ENCODE measurements at regions not wholly inside any gene's neighbourhood (a gene's known extent, or its start where the extent isn't known, plus 50 kb on each side); places are given as distances from the start of the nearest gene placed in this dataset.

GRCh38 chr15:66906668-66907614 is 158.5 kb upstream of the SMAD3 start:
- POLR2A ChIA-PET = interaction anchor here (0.9 kb wide), 1 partner anchor 20 kb away, joined by 4 read pairs; no protein-coding TSS in a partner anchor
- TF ChIP-seq EZH2phosphoT487 (IDR thresholded peaks at IDR 0.05; ENCODE audit: borderline replicate concordance, low read depth, low read length) = no peak
- TF ChIP-seq, protein P1, sequence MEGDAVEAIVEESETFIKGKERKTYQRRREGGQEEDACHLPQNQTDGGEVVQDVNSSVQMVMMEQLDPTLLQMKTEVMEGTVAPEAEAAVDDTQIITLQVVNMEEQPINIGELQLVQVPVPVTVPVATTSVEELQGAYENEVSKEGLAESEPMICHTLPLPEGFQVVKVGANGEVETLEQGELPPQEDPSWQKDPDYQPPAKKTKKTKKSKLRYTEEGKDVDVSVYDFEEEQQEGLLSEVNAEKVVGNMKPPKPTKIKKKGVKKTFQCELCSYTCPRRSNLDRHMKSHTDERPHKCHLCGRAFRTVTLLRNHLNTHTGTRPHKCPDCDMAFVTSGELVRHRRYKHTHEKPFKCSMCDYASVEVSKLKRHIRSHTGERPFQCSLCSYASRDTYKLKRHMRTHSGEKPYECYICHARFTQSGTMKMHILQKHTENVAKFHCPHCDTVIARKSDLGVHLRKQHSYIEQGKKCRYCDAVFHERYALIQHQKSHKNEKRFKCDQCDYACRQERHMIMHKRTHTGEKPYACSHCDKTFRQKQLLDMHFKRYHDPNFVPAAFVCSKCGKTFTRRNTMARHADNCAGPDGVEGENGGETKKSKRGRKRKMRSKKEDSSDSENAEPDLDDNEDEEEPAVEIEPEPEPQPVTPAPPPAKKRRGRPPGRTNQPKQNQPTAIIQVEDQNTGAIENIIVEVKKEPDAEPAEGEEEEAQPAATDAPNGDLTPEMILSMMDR (conservative IDR thresholded peaks at IDR 0.05; ENCODE audit: low read length) = no peak
- H3K27ac ChIP-seq (ENCODE audit: low read depth, low read length, poor library complexity, severe bottlenecking) = no peak overlapping the region
- no peaks in the 10 kb centered on the region for H3K9me3 ChIP-seq (ENCODE audit: low read length)
- H3K9me2 ChIP-seq (ENCODE audit: insufficient read depth, low read length) = no peaks in the 10 kb centered on the region
- no TSS peak for BruUV-seq (replicated peaks)
- DNase-seq (ENCODE audit: low spot score) = no peak
- no peaks in the 10 kb centered on the region for H3K79me2 ChIP-seq (ENCODE audit: insufficient read depth, low read depth, low read length)
- H3K36me3 ChIP-seq (ENCODE audit: insufficient read depth, low read length) = no peaks in the 10 kb centered on the region
- CTCF ChIA-PET (ENCODE audit: unreplicated experiment) = no interaction called here
- no peak overlapping the region for H3K4me3 ChIP-seq (ENCODE audit: low read depth, low read length, poor library complexity, severe bottlenecking)
- no peak overlapping the region for H3K4me2 ChIP-seq (ENCODE audit: low read length)
- intact Hi-C loops (cut with micrococcal nuclease; ENCODE audit: unreplicated experiment) = no loop called here
- peaks cover 19% of the 10 kb centered on the region for H3K4me1 ChIP-seq (ENCODE audit: insufficient read depth, low read length, poor library complexity, severe bottlenecking)
- H4K20me1 ChIP-seq (ENCODE audit: insufficient read depth, low read length) = no peaks in the 10 kb centered on the region
- no peak overlapping the region for H2AFZ ChIP-seq (ENCODE audit: low read length)

DNA sequence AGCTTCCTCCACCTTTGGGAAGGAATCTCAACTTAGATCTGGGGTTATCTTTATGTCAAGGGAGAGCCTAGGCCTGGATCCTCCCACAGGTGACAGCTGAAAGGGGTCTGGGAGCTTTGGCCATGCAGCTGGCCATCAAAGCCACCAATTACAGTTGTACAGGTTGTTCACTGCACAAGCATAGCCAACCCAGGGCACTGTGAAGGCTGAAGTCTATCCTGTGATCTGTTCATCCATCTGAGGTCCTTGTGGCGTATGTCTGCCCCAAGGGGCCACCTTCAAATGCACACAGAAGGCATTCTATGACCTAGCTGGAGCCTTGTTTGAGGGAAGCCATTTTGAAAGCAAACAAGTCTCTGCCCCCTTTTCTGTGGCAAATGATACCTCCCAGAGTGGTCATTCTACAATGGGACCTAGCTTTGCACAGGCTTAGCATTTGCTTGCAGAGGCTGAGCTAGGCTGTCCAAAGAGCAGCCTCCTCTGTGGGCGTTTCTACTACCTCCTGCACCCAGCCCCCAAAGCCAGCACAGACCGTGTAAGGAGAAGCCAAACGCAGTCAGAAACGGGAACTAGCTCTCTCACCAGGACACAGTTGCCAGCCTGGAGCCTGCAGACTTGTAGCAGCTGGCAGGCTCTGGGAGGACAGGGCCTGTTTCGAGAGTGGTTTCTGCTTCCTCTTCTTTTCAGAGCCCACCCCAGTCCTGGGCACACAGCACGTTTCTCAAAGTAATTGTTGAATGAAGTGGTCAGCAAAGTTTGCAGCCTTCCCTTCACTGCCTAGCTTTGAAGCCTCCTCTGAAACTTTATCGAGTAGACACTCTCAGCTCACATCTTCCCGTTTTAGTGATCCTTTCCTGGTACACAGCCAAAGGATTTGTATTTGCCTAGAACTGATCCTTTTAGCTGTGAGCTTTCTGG is 157.3 kb upstream of the SMAD3 start:
- Histone ChIP-seq H3K9me3 (ENCODE audit: low read length) (no peaks in the 10 kb centered on the region), H3K27ac (ENCODE audit: low read depth, low read length, poor library complexity, severe bottlenecking) (no peak overlapping the region), H3K4me2 (ENCODE audit: low read length) (peak overlapping the region; percentile 10; the same call in 1 of the 2 replicates), H3K36me3 (ENCODE audit: insufficient read depth, low read length) (no peaks in the 10 kb centered on the region), H3K79me2 (ENCODE audit: insufficient read depth, low read depth, low read length) (no peaks in the 10 kb centered on the region), H2AFZ (ENCODE audit: low read length) (peak overlapping the region; percentile 45; the same call in 1 of the 2 replicates), H3K4me3 (ENCODE audit: low read depth, low read length, poor library complexity, severe bottlenecking) (no peak overlapping the region), H3K4me1 (ENCODE audit: insufficient read depth, low read length, poor library complexity, severe bottlenecking) (peaks cover 29% of the 10 kb centered on the region), H3K9me2 (ENCODE audit: insufficient read depth, low read length) (no peaks in the 10 kb centered on the region), H4K20me1 (ENCODE audit: insufficient read depth, low read length) (no peaks in the 10 kb centered on the region)
- intact Hi-C loops (cut with micrococcal nuclease; ENCODE audit: unreplicated experiment) = no loop called here
- ChIA-PET POLR2A (interaction anchor here (0.7 to 1.0 kb wide), 2 partner anchors 12 to 44 kb away, joined by 3 to 5 read pairs; no protein-coding TSS in a partner anchor), CTCF (ENCODE audit: unreplicated experiment) (interaction anchor here (0.6 to 1.2 kb wide), 2 partner anchors 36 to 891 kb away, joined by 3 read pairs; no protein-coding TSS in a partner anchor)
- no TSS peak for BruUV-seq (replicated peaks)
- TF ChIP-seq, protein P1 (conservative IDR thresholded peaks at IDR 0.05; ENCODE audit: low read length) = no peak
- no peak for TF ChIP-seq EZH2phosphoT487 (IDR thresholded peaks at IDR 0.05; ENCODE audit: borderline replicate concordance, low read depth, low read length)
- peak; percentile 72 for DNase-seq (ENCODE audit: low spot score)

Measured in OCI-LY7 (cell line).